ENCODE measurements at regions not wholly inside any gene's neighbourhood (a gene's known extent, or its start where the extent isn't known, plus 50 kb on each side); places are given as distances from the start of the nearest gene placed in this dataset.

- DNase-seq (ENCODE audit: low read depth), result no peak
- TF ChIP-seq CTCF (conservative IDR thresholded peaks at IDR 0.05; ENCODE audit: control insufficient read depth, insufficient read depth, low read depth, low read length), result no peak
- no peak overlapping the region for H3K4me3 ChIP-seq (ENCODE audit: control insufficient read depth, low read depth, low read length)
Observed at GRCh38 chr2:75870651-75871137, 160.0 kb upstream of the GCFC2 start.

- no peak for DNase-seq (ENCODE audit: low read depth)
- H3K4me3 ChIP-seq (ENCODE audit: control insufficient read depth, low read depth, low read length), result no peak overlapping the region
- TF ChIP-seq CTCF (conservative IDR thresholded peaks at IDR 0.05; ENCODE audit: control insufficient read depth, insufficient read depth, low read depth, low read length), result no peak
Observed at GRCh38 chr2:75870133-75870532, 159.4 kb upstream of the GCFC2 start.

- DNase-seq (ENCODE audit: low read depth), result no peak
- no peak for TF ChIP-seq CTCF (conservative IDR thresholded peaks at IDR 0.05; ENCODE audit: control insufficient read depth, insufficient read depth, low read depth, low read length)
- no peak overlapping the region for H3K4me3 ChIP-seq (ENCODE audit: control insufficient read depth, low read depth, low read length)
Observed at GRCh38 chr2:75865702-75866101, 155.0 kb upstream of the GCFC2 start.

GRCh38 chr2:75865083-75865482 is 154.4 kb upstream of the GCFC2 start:
- H3K4me3 ChIP-seq (ENCODE audit: control insufficient read depth, low read depth, low read length), result no peak overlapping the region
- no peak for DNase-seq (ENCODE audit: low read depth)
- no peak for TF ChIP-seq CTCF (conservative IDR thresholded peaks at IDR 0.05; ENCODE audit: control insufficient read depth, insufficient read depth, low read depth, low read length)

- DNase-seq (ENCODE audit: low read depth), result no peak
- TF ChIP-seq CTCF (conservative IDR thresholded peaks at IDR 0.05; ENCODE audit: control insufficient read depth, insufficient read depth, low read depth, low read length), result no peak
- H3K4me3 ChIP-seq (ENCODE audit: control insufficient read depth, low read depth, low read length), result no peak overlapping the region
Observed at GRCh38 chr2:75862547-75862946, 151.8 kb upstream of the GCFC2 start.

GRCh38 chr2:75853436-75853835 is 142.7 kb upstream of the GCFC2 start:
- TF ChIP-seq CTCF (conservative IDR thresholded peaks at IDR 0.05; ENCODE audit: control insufficient read depth, insufficient read depth, low read depth, low read length), result no peak
- no peak overlapping the region for H3K4me3 ChIP-seq (ENCODE audit: control insufficient read depth, low read depth, low read length)
- DNase-seq (ENCODE audit: low read depth), result no peak

GRCh38 chr2:75852639-75853038 is 141.9 kb upstream of the GCFC2 start:
- no peak for DNase-seq (ENCODE audit: low read depth)
- no peak for TF ChIP-seq CTCF (conservative IDR thresholded peaks at IDR 0.05; ENCODE audit: control insufficient read depth, insufficient read depth, low read depth, low read length)
- H3K4me3 ChIP-seq (ENCODE audit: control insufficient read depth, low read depth, low read length), result no peak overlapping the region

All from fibroblast of mammary gland (primary cell).